Natural killer cell (primary cell): ENCODE measurements at regions not wholly inside any gene's neighbourhood (a gene's known extent, or its start where the extent isn't known, plus 50 kb on each side); places are given as distances from the start of the nearest gene placed in this dataset.

Experiments
- ATAC-seq, 3 donors: fragments of 150-1000 bp in 2 of 3; fragments of 200-7000 bp in 1 of 3; cut with Tn5 transposase; 1 replicate in 1 of 3; 2 replicates in 2 of 3; pipeline ENCODE4 v1.10.0; 2021; ENCODE audit warnings: mild to moderate bottlenecking in 2 of 3, moderate library complexity in 2 of 3
- DNase-seq, 2 donors: peaks; one replicate each; pipeline versions ENCODE4 v3.0.0 to v3.0.0-alpha.2; 2013 to 2021; ENCODE audit warnings: mixed read lengths in 1 of 2
- H3K27ac ChIP-seq: one replicate; pipeline ENCODE4 v1.5.1; 2013; ENCODE audit warnings: mild to moderate bottlenecking, low read length
- H3K27me3 ChIP-seq: one replicate; pipeline ENCODE4 v1.6.1; 2013; ENCODE audit warnings: low read length; ENCODE audit not compliant: control insufficient read depth, insufficient read depth
- H3K36me3 ChIP-seq: one replicate; pipeline ENCODE4 v1.6.1; 2013; ENCODE audit warnings: low read length; ENCODE audit not compliant: control insufficient read depth, insufficient read depth
- H3K4me1 ChIP-seq: one replicate; pipeline ENCODE4 v1.6.1; 2013; ENCODE audit warnings: low read length; ENCODE audit not compliant: control insufficient read depth, insufficient read depth
- H3K4me3 ChIP-seq: one replicate; pipeline ENCODE4 v1.5.1; 2013; ENCODE audit warnings: low read length
- H3K9me3 ChIP-seq: one replicate; pipeline ENCODE4 v1.6.1; 2013; ENCODE audit warnings: low read length; ENCODE audit not compliant: control insufficient read depth, insufficient read depth
- H3K27ac Mint-ChIP-seq, 2 donors: one replicate each; pipeline ENCODE4 v1.8.0; 2022; ENCODE audit warnings: mild to moderate bottlenecking in 2 of 2, mixed read lengths in 2 of 2, moderate library complexity in 1 of 2
- H3K27me3 Mint-ChIP-seq, 2 donors: one replicate each; pipeline ENCODE4 v1.8.0; 2022; ENCODE audit warnings: low read depth in 2 of 2, mixed read lengths in 2 of 2
- H3K36me3 Mint-ChIP-seq: one replicate; pipeline ENCODE4 v1.8.0; 2022; ENCODE audit warnings: mixed read lengths
- H3K4me1 Mint-ChIP-seq, 2 donors: one replicate each; pipeline ENCODE4 v1.8.0; 2022; ENCODE audit warnings: mixed read lengths in 2 of 2
- H3K4me3 Mint-ChIP-seq: one replicate; pipeline ENCODE4 v1.8.0; 2022; ENCODE audit warnings: mild to moderate bottlenecking, moderate library complexity, mixed read lengths
- H3K9me3 Mint-ChIP-seq, 2 donors: one replicate each; pipeline ENCODE4 v1.8.0; 2022; ENCODE audit warnings: mixed read lengths in 2 of 2
- CTCF ChIP-seq: fragments of 200-600 bp; IDR thresholded peaks from one replicate; pipeline ENCODE4 v1.8.0; 2022; ENCODE audit warnings: antibody characterized with exemption
- WGBS: methylation state at CpG from one replicate; pipeline ENCODE4 v1.1.7; 2013; ENCODE audit warnings: missing lambda C conversion rate; ENCODE audit not compliant: insufficient coverage; 5-methylcytosine and 5-hydroxymethylcytosine counted together
- intact Hi-C: fragments of 100-400 bp; cut with micrococcal nuclease; formaldehyde crosslinking; loops from one replicate; pipeline ENCODE4 v1.14.2; 2022

GRCh38 chr16:59880611-59881010, 1146.5 kb upstream of the GOT2 start:
- DNase-seq = no peak

GRCh38 chr16:59878999-59879398, 1144.9 kb upstream of the GOT2 start:
- H3K9me3 ChIP-seq = no peaks in the 10 kb centered on the region
- H3K36me3 ChIP-seq = no peaks in the 10 kb centered on the region
- no peaks in the 10 kb centered on the region for H3K4me1 Mint-ChIP-seq
- no peak overlapping the region for H3K27ac Mint-ChIP-seq
- H3K4me1 ChIP-seq = no peaks in the 10 kb centered on the region
- 94% methylated on average over 7 of the region's 7 CpGs for WGBS
- H3K36me3 Mint-ChIP-seq = no peaks in the 10 kb centered on the region
- ATAC-seq = no peak
- H3K9me3 Mint-ChIP-seq = peaks cover 11 to 13% of the 10 kb centered on the region in 2 donors
- H3K4me3 ChIP-seq = no peak overlapping the region
- intact Hi-C loops = no loop called here
- TF ChIP-seq CTCF = no peak
- DNase-seq = no peak
- no peaks in the 10 kb centered on the region for H3K27me3 ChIP-seq
- no peaks in the 10 kb centered on the region for H3K27me3 Mint-ChIP-seq
- no peak overlapping the region for H3K27ac ChIP-seq
- no peak overlapping the region for H3K4me3 Mint-ChIP-seq

More at GRCh38 chr16:59880611-59881010, 1146.5 kb upstream of the GOT2 start:
- 68% methylated on average over 1 of the region's 1 CpG for WGBS
- no peaks in the 10 kb centered on the region for H3K4me1 Mint-ChIP-seq
- no peak overlapping the region for H3K4me3 Mint-ChIP-seq
- Histone ChIP-seq H3K4me1 (no peaks in the 10 kb centered on the region), H3K27ac (no peak overlapping the region), H3K36me3 (no peaks in the 10 kb centered on the region), H3K9me3 (no peaks in the 10 kb centered on the region), H3K27me3 (no peaks in the 10 kb centered on the region), H3K4me3 (no peak overlapping the region)
- no peak overlapping the region for H3K27ac Mint-ChIP-seq
- H3K9me3 Mint-ChIP-seq = peaks cover 9 to 11% of the 10 kb centered on the region in 2 donors
- no peak for ATAC-seq
- intact Hi-C loops = loop anchor here (10.0 kb wide), 1 partner anchor 64 kb away; no protein-coding TSS in a partner anchor
- no peak for TF ChIP-seq CTCF
- no peaks in the 10 kb centered on the region for H3K27me3 Mint-ChIP-seq
- no peaks in the 10 kb centered on the region for H3K36me3 Mint-ChIP-seq

GRCh38 chr16:59878479-59878878, 1144.4 kb upstream of the GOT2 start:
- DNase-seq = no peak
- Histone ChIP-seq H3K36me3 (no peaks in the 10 kb centered on the region), H3K27me3 (no peaks in the 10 kb centered on the region), H3K9me3 (no peaks in the 10 kb centered on the region), H3K4me3 (no peak overlapping the region), H3K27ac (no peak overlapping the region), H3K4me1 (no peaks in the 10 kb centered on the region)
- Mint-ChIP-seq H3K27ac (no peak overlapping the region), H3K36me3 (no peaks in the 10 kb centered on the region), H3K9me3 (peaks cover 13 to 18% of the 10 kb centered on the region in 2 donors), H3K27me3 (no peaks in the 10 kb centered on the region), H3K4me3 (no peak overlapping the region), H3K4me1 (no peaks in the 10 kb centered on the region)
- no peak for TF ChIP-seq CTCF
- no peak for ATAC-seq
- 0% methylated on average over 2 of the region's 3 CpGs for WGBS
- intact Hi-C loops = no loop called here

- Mint-ChIP-seq H3K4me3 (no peak overlapping the region), H3K4me1 (no peaks in the 10 kb centered on the region), H3K27ac (no peak overlapping the region), H3K36me3 (no peaks in the 10 kb centered on the region), H3K9me3 (peaks cover 5 to 23% of the 10 kb centered on the region in 2 donors), H3K27me3 (no peaks in the 10 kb centered on the region)
- DNase-seq = no peak
- no peak overlapping the region for H3K4me3 ChIP-seq
- no peaks in the 10 kb centered on the region for H3K36me3 ChIP-seq
- peaks cover 2% of the 10 kb centered on the region for H3K9me3 ChIP-seq
- no peak for TF ChIP-seq CTCF
- no peaks in the 10 kb centered on the region for H3K27me3 ChIP-seq
- no peak overlapping the region for H3K27ac ChIP-seq
- no peaks in the 10 kb centered on the region for H3K4me1 ChIP-seq
- 84% methylated on average over 4 of the region's 4 CpGs for WGBS
- intact Hi-C loops = no loop called here
- ATAC-seq = no peak
Observed at GRCh38 chr16:59864981-59865666, 1131.0 kb upstream of the GOT2 start.
